Lower leg skin (tissue), 3 donors: ENCODE measurements at regions not wholly inside any gene's neighbourhood (a gene's known extent, or its start where the extent isn't known, plus 50 kb on each side); places are given as distances from the start of the nearest gene placed in this dataset.

Source experiments
- CTCF ChIP-seq, 3 donors: fragments of 450-650 bp; IDR thresholded peaks; one replicate each; pipeline ENCODE4 v1.5.1; 2016; ENCODE audit warnings: antibody characterized with exemption in 3 of 3, mild to moderate bottlenecking in 3 of 3, moderate library complexity in 2 of 3
- POLR2A ChIP-seq, 2 donors: fragments of 450-650 bp; IDR thresholded peaks; one replicate each; pipeline ENCODE4 v1.6.1; 2016 to 2017; ENCODE audit warnings: antibody characterized with exemption in 2 of 2, mild to moderate bottlenecking in 1 of 2, moderate library complexity in 1 of 2

- TF ChIP-seq CTCF (IDR thresholded peaks at IDR 0.05) (no peak), POLR2A (IDR thresholded peaks at IDR 0.05) (no peak)
Measured at GRCh38 chr5:67672636-67673035, 476.0 kb upstream of the CD180 start.
